SKM-1 (cell line): ENCODE measurements at regions not wholly inside any gene's neighbourhood (a gene's known extent, or its start where the extent isn't known, plus 50 kb on each side); places are given as distances from the start of the nearest gene placed in this dataset.

Experiments used
- DNase-seq: peaks from one replicate; lab custom pipeline; 2025; ENCODE audit not compliant: unreplicated experiment; lab: John Stamatoyannopoulos, UW

- DNase-seq: no peak
Measured at GRCh38 chr22:26891429-26891828, 234.0 kb downstream of the MIAT start.

- no peak for DNase-seq
Measured at GRCh38 chr22:26892166-26893041, 235.0 kb downstream of the MIAT start.

DNA sequence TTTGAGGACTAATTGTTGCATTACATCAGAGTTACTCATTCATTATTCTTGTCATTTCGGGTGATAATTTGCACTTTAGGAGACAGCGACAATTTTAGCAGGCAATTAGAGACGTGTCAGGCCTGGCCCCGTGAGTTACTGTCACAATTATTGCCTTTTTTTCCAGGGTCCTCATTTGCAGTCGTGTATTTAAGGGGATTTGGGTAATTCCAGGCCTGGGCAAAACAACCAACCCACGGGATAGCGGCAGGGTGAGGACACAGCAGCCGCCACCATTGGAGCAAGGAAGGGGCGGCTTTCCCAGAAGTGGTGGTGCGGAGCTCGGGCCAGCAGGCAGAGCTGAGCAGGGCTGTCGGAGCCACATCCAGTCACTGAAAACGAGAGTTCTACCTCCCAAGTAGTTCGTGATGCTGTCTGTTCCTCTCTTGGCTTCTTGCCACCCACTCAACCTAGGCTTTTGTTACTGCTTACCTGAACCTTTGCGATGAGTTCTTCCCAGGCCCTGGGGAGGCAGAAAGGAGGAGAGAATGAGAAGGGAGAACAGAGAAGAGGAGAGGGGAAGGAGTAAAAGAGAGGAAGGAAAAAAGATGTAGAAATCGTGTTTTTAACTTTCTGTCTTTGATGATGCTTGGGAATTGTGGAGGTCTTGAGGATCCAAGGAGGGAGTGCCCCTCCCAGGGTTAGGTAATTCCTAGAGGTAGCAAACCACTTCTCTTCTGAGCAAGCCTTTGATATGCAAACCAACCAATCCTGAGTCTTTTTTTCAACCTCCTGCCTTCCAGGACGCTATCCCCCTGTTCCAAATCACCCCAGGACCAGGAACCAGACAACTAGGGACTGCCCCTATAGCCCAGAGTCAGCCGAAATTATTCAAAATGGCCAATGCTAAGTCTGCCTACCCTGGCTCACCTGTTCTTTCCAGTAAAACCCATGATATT, 236.1 kb downstream of the MIAT start:
- DNase-seq: no peak

- DNase-seq: no peak
Measured at GRCh38 chr22:26894362-26894761, 237.0 kb downstream of the MIAT start.

DNA sequence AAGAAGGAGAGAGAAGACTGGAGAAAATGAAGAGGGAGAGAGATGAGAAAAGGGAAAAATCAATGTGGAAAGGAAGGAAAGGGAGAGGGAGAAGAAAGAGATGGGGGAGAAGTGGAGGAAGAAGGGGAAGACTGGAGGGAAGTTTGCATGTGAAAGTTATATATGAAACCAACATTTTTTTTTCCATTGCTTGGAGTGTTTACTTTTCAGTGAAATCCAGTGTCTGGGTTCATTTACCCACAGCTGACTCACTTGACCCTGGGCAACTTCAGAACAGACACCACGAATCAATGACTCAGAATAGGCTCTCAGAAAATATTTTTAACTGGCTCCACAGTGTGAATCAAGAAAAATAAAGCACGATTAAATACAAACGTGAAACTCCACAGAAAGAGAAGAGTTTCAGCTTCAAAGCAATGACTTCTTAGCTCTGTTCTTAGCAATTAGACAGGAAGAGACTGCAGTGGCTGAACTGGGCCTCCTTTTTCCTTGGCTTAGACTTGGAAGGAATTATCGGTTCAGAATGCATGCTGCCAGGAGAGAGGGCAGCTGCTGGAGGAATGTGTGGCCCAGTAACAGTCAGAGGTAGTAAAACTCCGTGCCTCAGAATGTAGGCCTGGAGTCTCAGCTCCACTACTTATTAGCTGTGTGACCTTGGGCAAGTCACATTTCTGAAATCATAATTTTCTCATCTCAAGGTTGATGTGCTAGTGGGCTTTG, 237.5 kb downstream of the MIAT start:
- DNase-seq: no peak

- no peak for DNase-seq
Measured at GRCh38 chr22:26897384-26897783, 240.0 kb downstream of the MIAT start.

DNA sequence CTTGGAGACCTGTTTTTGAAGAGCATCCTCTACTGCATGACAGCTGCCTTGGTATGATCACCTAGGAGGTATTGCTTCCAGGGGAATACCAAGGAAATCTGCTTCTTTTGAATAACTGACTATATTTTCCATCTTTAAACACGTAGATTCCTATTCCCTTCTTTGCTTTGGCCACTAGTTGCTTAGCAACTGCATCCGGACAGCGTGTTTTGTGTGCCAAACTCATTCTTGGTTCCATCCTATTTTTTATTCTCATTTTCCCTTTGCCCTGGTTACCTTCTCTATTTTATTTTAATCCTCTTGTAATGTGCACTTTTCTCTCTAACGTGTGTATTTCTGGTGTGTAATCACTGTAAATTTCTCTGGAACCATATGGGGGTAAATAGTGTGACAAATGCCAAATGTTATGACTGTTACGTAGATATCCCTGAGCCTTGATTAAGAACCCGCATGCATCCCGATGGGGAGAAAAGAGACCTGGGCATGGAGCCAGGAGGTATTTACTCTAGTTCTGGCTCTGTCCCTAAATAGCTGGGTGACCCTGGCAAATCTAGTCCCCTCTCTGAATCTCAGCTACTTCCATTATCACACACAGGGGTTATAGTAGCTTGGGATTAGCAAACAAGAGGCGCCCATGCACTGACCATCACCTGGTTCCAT, 241.7 kb downstream of the MIAT start:
- DNase-seq: no peak

GRCh38 chr22:26900787-26901186, 243.4 kb downstream of the MIAT start:
- DNase-seq: no peak

GRCh38 chr22:26901198-26901816, 243.9 kb downstream of the MIAT start:
- DNase-seq: no peak

- no peak for DNase-seq
Measured at GRCh38 chr22:26902401-26903029, 245.1 kb downstream of the MIAT start.

- DNase-seq: no peak
Measured at GRCh38 chr22:26903030-26903856, 245.9 kb downstream of the MIAT start.

- no peak for DNase-seq
Measured at GRCh38 chr22:26904483-26904882, 247.1 kb downstream of the MIAT start.

- DNase-seq: no peak
Measured at GRCh38 chr22:26905076-26905475, 247.7 kb downstream of the MIAT start.

DNA sequence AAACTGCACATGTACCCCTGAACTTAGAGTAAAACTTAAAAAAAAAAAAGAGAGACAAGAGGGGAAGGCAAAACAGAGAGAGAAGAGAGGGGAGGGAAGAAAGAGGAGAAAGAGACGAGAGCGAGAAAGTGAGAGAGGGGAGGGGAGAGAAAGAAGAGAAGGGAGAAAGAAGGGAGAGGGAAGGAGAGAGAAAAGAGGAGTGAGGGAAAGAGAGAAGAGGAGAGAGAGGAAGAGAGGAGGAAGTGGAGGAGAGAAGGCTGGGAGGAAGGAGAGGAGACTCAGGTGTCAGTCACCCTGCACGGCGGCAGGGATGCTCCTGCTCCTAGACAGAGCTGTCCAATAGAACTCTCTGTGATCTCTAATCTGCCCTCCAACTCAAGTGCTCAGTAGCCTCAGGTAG, 248.3 kb downstream of the MIAT start:
- no peak for DNase-seq

DNA sequence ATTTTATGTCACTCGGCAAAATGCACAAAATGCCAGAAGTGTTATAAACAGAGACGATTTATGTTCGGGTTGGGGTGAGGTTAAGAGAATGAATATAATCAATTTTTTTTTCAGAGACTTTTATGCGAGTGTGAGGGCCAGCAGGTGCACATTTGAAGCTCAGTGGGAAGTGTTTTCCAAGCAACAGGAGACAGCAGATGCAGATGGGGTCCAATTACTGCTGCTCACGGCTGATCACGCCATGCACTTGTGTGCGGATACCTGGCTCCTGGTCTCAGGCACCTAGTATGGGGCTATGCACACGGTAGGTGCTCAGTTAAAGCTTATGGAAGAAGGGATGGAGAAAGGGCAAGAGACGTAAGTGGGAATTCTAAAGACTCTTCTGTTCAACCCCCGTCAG, 249.1 kb downstream of the MIAT start:
- no peak for DNase-seq

DNA sequence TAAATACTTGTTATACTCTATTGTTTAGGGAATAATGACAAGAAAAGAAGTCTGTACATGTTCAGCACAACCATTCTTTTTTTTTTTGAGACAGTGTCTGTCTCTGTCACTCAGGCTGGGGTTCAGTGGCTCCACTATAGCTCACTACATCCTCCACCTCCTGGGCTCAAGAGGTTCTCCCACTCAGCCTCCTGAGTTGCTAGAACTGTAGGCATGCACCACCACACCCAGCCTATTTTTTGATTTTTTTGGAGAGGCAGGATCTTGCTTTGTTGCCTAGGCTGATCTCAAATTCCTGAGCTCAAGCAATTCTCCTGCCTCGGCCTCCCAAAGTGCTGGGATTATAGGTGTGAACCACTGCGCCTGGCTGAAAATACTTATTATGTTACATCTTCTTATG, 250.0 kb downstream of the MIAT start:
- DNase-seq: no peak

DNA sequence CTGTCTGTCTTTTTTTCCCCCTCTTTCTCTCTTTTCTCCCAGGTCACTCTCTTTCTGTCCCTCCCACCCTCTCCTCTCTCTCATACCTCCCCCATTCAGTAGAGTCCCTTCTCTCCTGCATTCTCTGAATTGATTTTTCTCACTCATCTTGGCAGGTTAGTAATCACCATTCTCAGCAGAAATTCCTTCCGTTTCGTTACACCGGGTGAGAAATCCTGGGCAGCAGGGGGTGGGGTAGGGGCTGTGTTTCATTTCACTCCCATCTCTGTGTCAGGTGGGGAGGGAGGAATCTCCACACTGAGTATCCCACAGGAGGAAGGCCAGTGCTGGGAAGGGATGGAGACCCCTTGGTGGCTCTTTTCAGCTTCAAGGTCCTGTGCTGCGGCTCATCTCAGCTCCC, 253.5 kb downstream of the MIAT start:
- DNase-seq: no peak

DNA sequence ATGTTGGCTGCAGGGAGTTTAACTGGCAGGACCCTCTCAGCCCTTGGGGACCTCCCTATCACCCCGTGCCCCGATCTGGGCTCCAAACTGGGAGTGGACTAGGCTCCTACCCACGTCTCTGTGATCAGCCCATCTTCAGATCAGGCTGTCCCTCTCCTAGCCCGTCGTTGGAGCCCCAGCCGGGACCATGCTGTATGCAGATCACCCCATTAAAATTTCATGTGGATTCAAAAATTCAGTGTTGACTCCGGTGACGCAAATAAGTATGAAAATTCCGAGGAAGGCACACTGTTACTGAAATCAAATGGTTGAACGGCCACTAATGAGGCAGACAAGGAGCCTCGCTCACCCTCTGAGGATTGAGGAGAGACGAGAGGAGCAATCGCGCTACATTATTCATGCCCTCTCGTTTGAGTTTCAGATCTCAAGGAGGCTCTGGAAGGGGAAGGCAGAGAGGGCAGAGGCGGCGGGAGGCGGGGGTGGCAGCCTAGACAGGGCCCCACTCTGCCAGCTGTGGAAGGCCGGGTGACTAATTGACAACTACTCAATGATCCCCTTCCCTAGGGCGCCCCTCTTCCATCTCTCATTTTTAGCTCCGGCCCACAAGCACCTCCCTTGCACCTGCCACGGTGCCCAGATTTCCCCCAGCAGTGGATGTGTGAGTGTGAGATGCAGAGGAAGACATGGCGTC, 255.4 kb downstream of the MIAT start:
- DNase-seq: no peak
